HL-60 (cell line): ENCODE measurements at regions not wholly inside any gene's neighbourhood (a gene's known extent, or its start where the extent isn't known, plus 50 kb on each side); places are given as distances from the start of the nearest gene placed in this dataset.

Experiments
- CTCF ChIP-seq: IDR thresholded peaks from one replicate; pipeline ENCODE4 v1.5.1; 2011; ENCODE audit warnings: low read length, control low read depth, inconsistent platforms; ENCODE audit not compliant: insufficient read depth
- GABPA ChIP-seq: IDR thresholded peaks from 2 replicates; pipeline ENCODE4 v1.6.1; 2012; ENCODE audit warnings: low read depth
- POLR2AphosphoS5 ChIP-seq: IDR thresholded peaks from 2 replicates; pipeline ENCODE4 v1.6.1; 2012; ENCODE audit warnings: low read depth

GRCh38 chr4:32929796-32930699 lies 2209.9 kb downstream of the PCDH7 start:
- TF ChIP-seq CTCF, result no peak
- TF ChIP-seq POLR2AphosphoS5, result no peak
- TF ChIP-seq GABPA, result no peak
